Hindlimb muscle (tissue), 1 donor: ENCODE measurements at regions not wholly inside any gene's neighbourhood (a gene's known extent, or its start where the extent isn't known, plus 50 kb on each side); places are given as distances from the start of the nearest gene placed in this dataset.

Experiments
- DNase-seq: peaks from one replicate; pipeline ENCODE4 v3.0.0-alpha.2; 2013

- DNase-seq = no peak
These were observed 180.5 kb downstream of the C11orf91 start for GRCh38 chr11:33520112-33520511.

GRCh38 chr11:33515347-33515746 lies 185.3 kb downstream of the C11orf91 start:
- DNase-seq = peak; percentile 28

DNA sequence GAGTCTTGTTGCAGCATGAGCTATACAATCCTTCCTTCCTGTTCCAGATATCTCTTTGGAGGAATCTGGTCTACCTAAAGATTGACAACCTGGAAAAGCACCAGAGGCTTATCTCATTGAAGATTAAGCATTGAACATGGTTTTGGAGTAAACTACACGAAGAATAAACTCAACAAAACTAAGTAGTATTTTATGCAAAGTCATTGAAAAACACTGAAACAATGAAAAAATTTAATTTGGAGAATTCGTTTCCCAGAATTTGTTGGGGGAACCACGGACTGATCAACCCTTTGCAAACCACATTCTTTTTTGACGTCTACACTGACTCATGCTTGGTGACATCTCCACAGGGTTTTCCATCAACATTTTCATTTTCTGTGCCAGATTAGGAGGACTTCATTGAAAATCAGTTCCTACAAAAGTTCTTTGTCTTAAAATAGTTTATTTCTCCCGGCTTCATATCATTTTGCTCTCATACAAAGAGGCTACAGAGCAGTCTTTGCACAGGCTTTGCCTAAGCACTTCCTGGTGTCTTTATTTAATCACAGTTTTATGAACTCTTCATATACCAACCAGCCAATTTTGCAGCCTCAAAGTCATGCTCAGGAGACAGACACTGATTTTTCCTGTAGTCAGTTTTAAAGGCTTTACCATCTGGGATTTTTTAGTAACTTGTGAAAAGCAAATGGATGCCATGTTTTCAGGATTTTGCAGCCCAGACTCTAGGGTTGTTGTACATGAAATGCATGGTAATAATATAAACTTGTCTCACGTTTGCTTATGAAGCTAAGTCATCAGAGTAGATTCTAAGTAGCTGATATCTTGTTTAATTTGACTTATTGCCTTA lies 186.3 kb downstream of the C11orf91 start:
- DNase-seq = no peak

- DNase-seq = no peak
These were observed 191.0 kb downstream of the C11orf91 start for GRCh38 chr11:33509632-33510031.

- DNase-seq = no peak
These were observed 192.7 kb downstream of the C11orf91 start for GRCh38 chr11:33507967-33508366.

GRCh38 chr11:33507356-33507755 lies 193.3 kb downstream of the C11orf91 start:
- no peak for DNase-seq

- DNase-seq = no peak
These were observed 195.5 kb downstream of the C11orf91 start for GRCh38 chr11:33505093-33505492.

DNA sequence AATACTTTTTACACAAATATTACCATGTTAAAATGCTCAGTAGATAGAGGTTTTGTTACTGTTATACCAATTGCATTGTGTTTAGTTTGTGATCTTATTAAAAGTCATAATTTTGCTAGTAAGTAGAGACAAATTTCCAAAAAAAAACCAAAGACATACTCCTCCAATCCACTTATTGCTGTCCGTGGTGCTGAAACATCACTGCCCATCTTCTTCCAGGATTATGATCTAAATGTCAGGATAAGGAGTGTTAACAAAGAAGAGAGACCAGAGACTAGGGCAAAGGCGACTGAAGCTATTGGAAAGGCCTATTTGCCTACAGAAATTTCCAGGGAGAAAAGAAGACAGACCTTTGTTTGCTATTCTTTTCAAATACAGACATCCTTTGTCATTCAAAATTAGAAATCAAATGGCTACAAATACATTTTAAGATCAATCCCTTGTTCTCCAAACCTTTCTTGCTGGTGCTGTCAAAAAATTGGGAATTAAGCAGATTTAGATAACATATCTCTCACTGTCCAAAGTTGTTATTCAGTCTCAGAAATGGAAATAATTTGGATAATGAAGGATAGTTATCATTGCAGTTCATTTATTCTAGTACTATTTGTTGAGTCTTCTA lies 199.7 kb downstream of the C11orf91 start:
- DNase-seq = peak; percentile 33

- DNase-seq = no peak
These were observed 200.3 kb downstream of the C11orf91 start for GRCh38 chr11:33500332-33500731.

GRCh38 chr11:33492596-33492995 lies 208.0 kb downstream of the C11orf91 start:
- DNase-seq = no peak

GRCh38 chr11:33490842-33491370 lies 209.7 kb downstream of the C11orf91 start:
- no peak for DNase-seq

DNA sequence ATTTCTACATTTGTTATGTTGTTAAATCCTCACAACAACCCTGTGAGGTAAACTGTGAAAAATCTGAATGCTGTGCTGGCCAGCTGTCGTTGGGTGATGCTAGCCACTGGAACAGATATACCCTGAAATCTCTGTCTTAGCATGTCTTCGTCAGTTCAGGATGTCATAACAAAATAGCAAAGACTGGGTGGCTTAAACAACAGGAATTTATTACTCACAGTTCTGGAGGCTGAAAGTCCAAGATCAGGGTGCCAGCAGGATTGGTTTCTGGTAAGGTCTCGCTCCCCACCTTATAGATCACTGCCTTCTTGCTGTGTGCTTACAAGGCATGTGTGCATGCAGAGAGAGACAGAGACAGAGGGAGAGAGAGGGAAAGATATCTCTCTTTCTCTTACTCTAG lies 211.7 kb downstream of the C11orf91 start:
- no peak for DNase-seq

GRCh38 chr11:33480626-33481025 lies 220.0 kb downstream of the C11orf91 start:
- DNase-seq = no peak

GRCh38 chr11:33479231-33479630 lies 221.4 kb downstream of the C11orf91 start:
- DNase-seq = no peak

GRCh38 chr11:33478111-33478573 lies 221.0 kb downstream of the HIPK3 start:
- DNase-seq = no peak

DNA sequence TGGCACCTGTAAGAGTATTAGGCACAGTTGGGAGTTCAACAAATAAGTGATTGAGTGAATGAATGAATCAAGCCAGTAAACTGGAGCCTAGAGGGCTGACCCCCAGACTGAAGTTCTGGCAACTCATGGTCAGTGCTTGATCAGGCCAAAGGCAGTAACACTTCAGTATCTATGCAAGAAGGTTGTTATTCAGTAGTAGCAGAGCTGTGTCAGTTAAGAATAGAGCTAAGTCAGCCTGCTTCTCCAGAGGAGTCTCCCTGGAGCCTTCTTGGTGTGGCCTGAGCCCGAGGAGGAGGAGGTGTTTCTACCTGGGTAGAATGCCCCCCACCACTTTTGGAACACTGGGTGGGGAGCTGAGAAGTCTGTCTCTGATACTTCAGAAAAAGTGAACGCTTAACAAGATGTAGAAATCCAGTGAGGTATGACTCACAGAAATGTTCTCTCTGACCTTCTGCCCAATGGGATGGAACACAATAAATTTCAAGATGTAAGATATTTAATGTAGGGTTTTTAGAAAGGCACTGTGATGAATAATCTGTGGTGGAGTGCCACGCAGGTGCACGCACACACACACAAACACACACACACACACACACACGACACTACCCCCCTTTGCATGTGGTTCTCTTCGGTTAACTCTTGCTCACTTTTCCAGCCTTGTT lies 219.9 kb downstream of the HIPK3 start:
- no peak for DNase-seq

DNA sequence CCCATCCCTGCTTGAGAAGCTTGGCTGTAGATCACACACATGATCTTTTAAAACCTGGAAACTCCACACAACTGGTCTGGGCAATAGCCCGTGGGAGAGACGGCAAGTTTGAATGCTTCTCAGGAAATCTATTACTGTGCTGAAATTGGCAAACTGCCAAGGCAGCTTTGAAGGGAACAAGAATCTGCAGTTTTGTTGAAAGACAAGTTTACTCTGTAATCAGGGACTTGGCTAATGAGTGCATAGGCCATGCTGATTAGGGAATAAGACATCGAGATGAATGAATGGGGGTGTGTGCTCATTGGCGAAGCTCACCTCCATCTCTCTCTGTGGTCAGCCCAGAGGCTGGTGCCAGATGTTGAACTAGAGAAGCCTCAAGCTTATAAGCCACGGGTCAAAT lies 218.8 kb downstream of the HIPK3 start:
- DNase-seq = peak; percentile 23

- DNase-seq = no peak
These were observed 217.7 kb downstream of the HIPK3 start for GRCh38 chr11:33474866-33475265.

- no peak for DNase-seq
These were observed 214.4 kb downstream of the HIPK3 start for GRCh38 chr11:33471541-33471940.

GRCh38 chr11:33467966-33468365 lies 210.8 kb downstream of the HIPK3 start:
- no peak for DNase-seq

- DNase-seq = no peak
These were observed 205.9 kb downstream of the HIPK3 start for GRCh38 chr11:33463059-33463458.

GRCh38 chr11:33461369-33462125 lies 204.4 kb downstream of the HIPK3 start:
- DNase-seq = no peak

DNA sequence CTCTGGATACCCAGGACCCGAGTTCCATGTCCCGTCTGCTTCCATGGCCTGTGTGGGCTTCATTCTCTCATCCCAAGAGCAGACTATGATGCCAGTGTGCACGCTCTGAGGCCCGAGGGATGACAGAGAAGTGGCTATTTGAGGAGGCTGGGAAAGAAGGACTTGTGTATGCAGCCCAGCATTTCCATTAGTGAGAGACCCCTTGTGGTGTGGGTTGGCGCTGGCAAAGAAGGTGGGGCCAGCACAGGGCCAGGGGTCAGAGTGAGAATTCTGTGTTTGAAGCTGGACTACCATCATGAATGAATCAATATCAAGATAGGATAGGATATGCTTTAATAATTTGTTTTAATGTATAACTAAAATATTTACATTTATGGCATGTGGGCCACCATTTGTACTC lies 200.8 kb downstream of the HIPK3 start:
- no peak for DNase-seq
